Central memory CD8-positive, alpha-beta T cell (primary cell): ENCODE measurements at regions not wholly inside any gene's neighbourhood (a gene's known extent, or its start where the extent isn't known, plus 50 kb on each side); places are given as distances from the start of the nearest gene placed in this dataset.
"Not testable (repeated sequence)": the region's sequence is repeated elsewhere in the genome, so short reads cannot be mapped to it uniquely, and the experiment has no call there.

Source experiments
- ATAC-seq: fragments of 150-1000 bp; cut with Tn5 transposase; replicated peaks from 2 replicates; pipeline ENCODE4 v1.10.0; 2022; ENCODE audit warnings: mild to moderate bottlenecking, moderate FRiP score, moderate number of reproducible peaks; ENCODE audit not compliant: poor library complexity, severe bottlenecking; ENCODE audit errors: extremely low read depth
- DNase-seq, 2 donors: peaks; one replicate each; pipeline ENCODE4 v3.0.0; 2021; ENCODE audit warnings: low spot score in 2 of 2
- H3K27ac Mint-ChIP-seq: one replicate; pipeline ENCODE4 v1.8.0; 2022; ENCODE audit warnings: low read depth, mild to moderate bottlenecking, moderate library complexity, mixed read lengths
- H3K27me3 Mint-ChIP-seq: one replicate; pipeline ENCODE4 v1.8.0; 2022; ENCODE audit warnings: mixed read lengths
- H3K36me3 Mint-ChIP-seq: one replicate; pipeline ENCODE4 v1.8.0; 2022; ENCODE audit warnings: mild to moderate bottlenecking, moderate library complexity, mixed read lengths; ENCODE audit not compliant: insufficient read depth
- H3K4me1 Mint-ChIP-seq: one replicate; pipeline ENCODE4 v1.8.0; 2022; ENCODE audit warnings: mixed read lengths
- H3K4me3 Mint-ChIP-seq: one replicate; pipeline ENCODE4 v1.8.0; 2022; ENCODE audit warnings: mild to moderate bottlenecking, moderate library complexity, mixed read lengths
- H3K9me3 Mint-ChIP-seq: one replicate; pipeline ENCODE4 v1.8.0; 2022; ENCODE audit warnings: mixed read lengths

GRCh38 chr7:16260236-16260728 lies 161.1 kb downstream of the CRPPA start:
- no peak for ATAC-seq
- Mint-ChIP-seq H3K27me3 (no peaks in the 10 kb centered on the region), H3K36me3 (no peaks in the 10 kb centered on the region), H3K9me3 (no peaks in the 10 kb centered on the region), H3K4me1 (no peaks in the 10 kb centered on the region), H3K27ac (no peak overlapping the region), H3K4me3 (no peak overlapping the region)
- DNase-seq: no peak

- not testable (repeated sequence) for ATAC-seq, H3K27me3 Mint-ChIP-seq, H3K4me3 Mint-ChIP-seq, DNase-seq, H3K9me3 Mint-ChIP-seq, H3K27ac Mint-ChIP-seq, H3K36me3 Mint-ChIP-seq, H3K4me1 Mint-ChIP-seq
Measured at GRCh38 chr7:16256419-16256818, 164.9 kb downstream of the CRPPA start.

DNA sequence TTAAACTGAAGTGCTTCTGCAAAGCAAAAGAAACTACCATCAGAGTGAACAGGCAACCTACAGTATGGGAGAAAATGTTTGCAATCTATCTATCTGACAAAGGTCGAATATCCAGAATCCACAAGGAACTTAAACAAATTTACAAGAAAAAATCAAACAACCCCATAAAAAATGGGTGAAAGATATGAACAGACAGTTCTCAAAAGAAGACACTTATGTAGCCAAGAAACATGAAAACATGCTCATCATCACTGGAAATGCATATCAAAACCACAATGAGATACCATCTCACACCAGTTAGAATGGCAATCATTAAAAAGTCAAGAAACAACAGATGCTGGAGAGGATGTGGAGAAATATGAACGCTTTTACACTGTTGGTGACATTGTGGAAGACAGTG lies 165.4 kb downstream of the CRPPA start:
- H3K9me3 Mint-ChIP-seq, ATAC-seq, H3K4me1 Mint-ChIP-seq, DNase-seq, H3K27me3 Mint-ChIP-seq, H3K27ac Mint-ChIP-seq, H3K36me3 Mint-ChIP-seq, H3K4me3 Mint-ChIP-seq: not testable (repeated sequence)

GRCh38 chr7:16250655-16251054 lies 170.7 kb downstream of the CRPPA start:
- H3K36me3 Mint-ChIP-seq, H3K4me3 Mint-ChIP-seq, ATAC-seq, H3K9me3 Mint-ChIP-seq, H3K27ac Mint-ChIP-seq, H3K4me1 Mint-ChIP-seq, DNase-seq, H3K27me3 Mint-ChIP-seq: not testable (repeated sequence)

DNA sequence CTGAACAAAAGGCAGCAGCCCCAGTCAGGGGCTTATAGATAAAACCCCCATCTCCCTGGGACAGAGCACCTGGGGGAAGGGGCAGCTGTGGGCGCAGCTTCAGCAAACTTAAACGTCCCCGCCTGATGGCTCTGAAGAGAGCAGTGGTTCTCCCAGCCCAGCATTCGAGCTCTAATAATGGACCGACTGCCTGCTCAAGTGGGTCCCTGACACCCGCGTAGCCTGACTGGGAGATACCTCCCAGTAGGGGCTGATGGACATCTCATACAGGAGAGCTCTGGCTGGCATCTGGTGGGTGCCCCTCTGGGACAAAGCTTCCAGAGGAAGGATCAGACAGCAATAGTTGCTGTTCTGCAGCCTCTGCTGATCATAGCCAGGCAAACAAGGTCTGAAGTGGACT lies 172.1 kb downstream of the CRPPA start:
- not testable (repeated sequence) for H3K27ac Mint-ChIP-seq, H3K27me3 Mint-ChIP-seq, H3K4me3 Mint-ChIP-seq, H3K4me1 Mint-ChIP-seq, H3K36me3 Mint-ChIP-seq, H3K9me3 Mint-ChIP-seq, DNase-seq, ATAC-seq

DNA sequence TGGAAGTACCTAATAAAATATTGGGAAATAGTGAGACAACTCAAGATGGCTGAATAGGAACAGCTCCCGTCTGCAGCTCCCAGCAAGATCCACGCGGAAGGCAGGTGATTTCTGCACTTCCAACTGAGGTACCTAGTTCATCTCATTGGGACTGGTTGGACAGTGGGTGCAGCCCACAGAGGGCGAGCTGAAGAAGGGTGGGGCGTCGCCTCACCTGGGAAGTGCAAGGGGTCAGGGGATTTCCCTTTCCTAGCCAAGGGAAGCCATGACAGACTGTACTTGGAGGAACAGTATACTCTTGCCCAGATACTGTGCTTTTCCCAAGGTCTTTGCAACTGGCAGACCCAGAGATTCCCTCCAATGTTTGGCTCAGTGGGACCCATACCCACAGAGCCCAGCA lies 172.8 kb downstream of the CRPPA start:
- H3K27ac Mint-ChIP-seq, H3K27me3 Mint-ChIP-seq, ATAC-seq, H3K4me1 Mint-ChIP-seq, DNase-seq, H3K4me3 Mint-ChIP-seq, H3K36me3 Mint-ChIP-seq, H3K9me3 Mint-ChIP-seq: not testable (repeated sequence)

- no peaks in the 10 kb centered on the region for H3K9me3 Mint-ChIP-seq
- no peak for ATAC-seq
- no peaks in the 10 kb centered on the region for H3K27me3 Mint-ChIP-seq
- DNase-seq: no peak
- peaks cover 7% of the 10 kb centered on the region for H3K4me1 Mint-ChIP-seq
- H3K27ac Mint-ChIP-seq: no peak overlapping the region
- H3K36me3 Mint-ChIP-seq: no peaks in the 10 kb centered on the region
- H3K4me3 Mint-ChIP-seq: no peak overlapping the region
Measured at GRCh38 chr7:16244469-16244868, 176.9 kb downstream of the CRPPA start.

DNA sequence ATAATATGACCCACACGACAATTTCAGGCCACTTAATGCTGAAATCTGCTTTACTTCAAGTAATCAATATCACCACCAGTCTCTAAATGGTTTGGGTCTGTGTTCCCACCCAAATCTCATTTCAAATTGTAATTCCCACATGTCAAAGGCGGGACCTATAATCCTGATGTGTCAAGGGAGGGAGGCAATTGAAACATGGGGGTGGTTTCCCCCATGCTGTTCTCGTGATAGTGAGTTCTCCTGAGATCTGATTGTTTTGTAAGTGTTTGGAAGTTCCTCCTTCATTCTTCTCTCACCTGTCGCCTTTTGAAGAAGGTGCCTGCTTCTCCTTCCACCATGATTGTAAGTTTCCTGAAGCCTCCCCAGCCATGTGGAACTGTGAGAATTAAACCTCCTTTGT lies 178.4 kb downstream of the CRPPA start:
- ATAC-seq: no peak
- no peaks in the 10 kb centered on the region for H3K27me3 Mint-ChIP-seq

GRCh38 chr7:16241017-16241416 lies 180.3 kb downstream of the CRPPA start:
- Mint-ChIP-seq H3K36me3 (no peaks in the 10 kb centered on the region), H3K9me3 (no peaks in the 10 kb centered on the region), H3K4me3 (no peak overlapping the region), H3K27ac (no peak overlapping the region), H3K27me3 (no peaks in the 10 kb centered on the region), H3K4me1 (no peaks in the 10 kb centered on the region)
- ATAC-seq: no peak
- no peak for DNase-seq

More for the DNA sequence above, 178.4 kb downstream of the CRPPA start:
- Mint-ChIP-seq H3K27ac (no peak overlapping the region), H3K4me1 (peaks cover 7% of the 10 kb centered on the region), H3K36me3 (no peaks in the 10 kb centered on the region), H3K4me3 (no peak overlapping the region), H3K9me3 (no peaks in the 10 kb centered on the region)
- no peak for DNase-seq

DNA sequence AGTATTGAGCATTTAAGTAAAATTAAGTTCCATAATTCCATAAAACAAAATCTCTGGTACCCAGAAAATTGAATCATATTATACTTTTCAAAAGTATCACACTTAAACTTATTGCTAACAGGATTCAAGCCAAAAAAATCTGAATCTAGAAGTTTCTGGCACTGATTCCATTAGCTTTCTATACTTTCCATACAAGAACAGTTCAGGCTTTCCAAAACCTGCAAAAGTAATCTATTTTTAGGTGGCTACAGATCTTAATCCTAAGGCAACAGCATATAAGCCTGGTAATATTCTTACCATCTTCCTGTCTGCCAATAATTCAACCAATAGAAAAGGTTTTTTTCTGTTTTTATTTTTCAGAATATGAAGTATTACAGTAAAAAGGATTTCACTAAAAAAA lies 185.0 kb downstream of the CRPPA start:
- Mint-ChIP-seq H3K36me3 (no peaks in the 10 kb centered on the region), H3K4me1 (no peaks in the 10 kb centered on the region), H3K4me3 (no peak overlapping the region), H3K27me3 (no peaks in the 10 kb centered on the region), H3K9me3 (peaks cover 10% of the 10 kb centered on the region), H3K27ac (no peak overlapping the region)
- DNase-seq: no peak
- no peak for ATAC-seq

DNA sequence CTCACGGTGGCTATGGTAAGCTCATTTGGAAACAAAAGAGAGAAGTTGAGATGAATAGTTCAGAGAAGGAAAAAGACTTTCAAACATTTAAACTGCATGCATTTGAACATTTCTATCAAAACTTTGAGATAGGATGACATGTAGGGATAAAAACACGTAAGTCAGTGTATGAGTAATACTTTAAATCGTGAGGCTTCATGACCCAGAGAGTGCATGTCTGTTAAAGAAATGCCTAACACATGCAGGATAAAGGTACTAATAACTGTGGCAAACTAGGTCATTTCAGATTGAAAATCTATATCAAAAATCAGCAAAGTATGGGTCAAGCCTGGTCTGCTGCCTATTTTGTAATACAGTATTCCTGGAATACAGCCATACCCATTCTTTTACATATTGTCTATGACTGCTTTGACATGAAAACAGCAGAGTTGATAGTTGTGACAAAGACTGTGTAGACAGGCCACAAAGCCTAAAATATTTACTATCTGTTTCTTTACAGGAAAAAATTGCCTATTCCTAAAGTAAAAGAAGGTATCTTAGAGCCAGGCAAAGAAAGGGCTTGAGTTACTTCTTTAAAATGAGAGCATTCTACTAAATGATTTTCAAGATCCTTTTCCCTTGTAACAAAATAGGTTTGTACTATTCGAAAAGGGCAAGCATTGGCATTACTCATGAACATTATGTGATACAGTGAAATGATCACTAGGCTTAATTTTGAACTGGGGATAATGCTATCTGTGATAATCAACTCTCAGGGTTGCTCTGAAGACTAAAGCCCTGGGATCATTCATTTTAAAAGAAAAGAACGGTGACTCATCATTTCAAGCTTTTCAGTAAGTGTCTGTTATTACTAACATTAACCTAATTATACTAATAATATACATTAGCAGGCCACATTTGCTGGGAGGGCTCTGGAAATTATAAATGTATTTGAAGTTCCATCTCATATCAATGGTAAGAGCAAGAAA lies 185.9 kb downstream of the CRPPA start:
- DNase-seq: no peak
- Mint-ChIP-seq H3K4me3 (no peak overlapping the region), H3K4me1 (no peaks in the 10 kb centered on the region), H3K36me3 (no peaks in the 10 kb centered on the region), H3K27ac (no peak overlapping the region), H3K27me3 (no peaks in the 10 kb centered on the region), H3K9me3 (peaks cover 13% of the 10 kb centered on the region)
- ATAC-seq: no peak

- no peak overlapping the region for H3K4me3 Mint-ChIP-seq
- H3K27me3 Mint-ChIP-seq: no peaks in the 10 kb centered on the region
- H3K4me1 Mint-ChIP-seq: no peaks in the 10 kb centered on the region
- DNase-seq: no peak
- H3K36me3 Mint-ChIP-seq: no peaks in the 10 kb centered on the region
- H3K27ac Mint-ChIP-seq: no peak overlapping the region
- no peak for ATAC-seq
- peaks cover 21% of the 10 kb centered on the region for H3K9me3 Mint-ChIP-seq
Measured at GRCh38 chr7:16234493-16235146, 186.7 kb downstream of the CRPPA start.

- H3K27me3 Mint-ChIP-seq: no peaks in the 10 kb centered on the region
- no peak overlapping the region for H3K27ac Mint-ChIP-seq
- no peaks in the 10 kb centered on the region for H3K36me3 Mint-ChIP-seq
- peaks cover 30% of the 10 kb centered on the region for H3K9me3 Mint-ChIP-seq
- no peak for ATAC-seq
- H3K4me1 Mint-ChIP-seq: no peaks in the 10 kb centered on the region
- no peak overlapping the region for H3K4me3 Mint-ChIP-seq
- DNase-seq: no peak
Measured at GRCh38 chr7:16233517-16233916, 187.8 kb downstream of the CRPPA start.
